SK-N-SH (cell line): ENCODE measurements at regions not wholly inside any gene's neighbourhood (a gene's known extent, or its start where the extent isn't known, plus 50 kb on each side); places are given as distances from the start of the nearest gene placed in this dataset.

Experiments
- CTCF ChIA-PET: fragments of 300-600, 350-600 bp; formaldehyde crosslinking; extraction: SDS; loops from one replicate; lab custom pipeline; 2021; lab: Yijun Ruan, JAX
- POLR2A ChIA-PET: fragments of 350-600 bp; sonication (Branson Sonifier 250); formaldehyde crosslinking; extraction: SDS; loops from one replicate; lab custom pipeline; 2020; ENCODE audit warnings: antibody characterized with exemption, inconsistent platforms; lab: Yijun Ruan, JAX
- DNase-seq: peaks from one replicate; pipeline ENCODE4 v3.0.0; 2012
- H2AFZ ChIP-seq: fragments of 200-600 bp; sonication (generic); 2 replicates; pipeline ENCODE4 v1.8.1; 2016; ENCODE audit warnings: antibody characterized with exemption, mild to moderate bottlenecking, low read depth
- H3F3A ChIP-seq: fragments of 200-600 bp; sonication (generic); replicated peaks from 2 replicates; pipeline ENCODE3; 2016; ENCODE audit warnings: antibody characterized with exemption, mild to moderate bottlenecking; ENCODE audit not compliant: insufficient read depth
- H3K27ac ChIP-seq, 2 experiments: fragments of 200-500 bp in 1 of 2; fragments of 200-600 bp in 1 of 2; sonication (Bioruptor generic) in 1 of 2; sonication (generic), shearing (Covaris generic) in 1 of 2; 2 replicates each; pipeline versions ENCODE4 v1.5.1 to v1.6.1; 2014 to 2016; ENCODE audit warnings: low read depth in 2 of 2, inconsistent platforms in 1 of 2, low read length in 1 of 2, mild to moderate bottlenecking in 1 of 2, mixed read lengths in 1 of 2
- H3K27me3 ChIP-seq: fragments of 200-600 bp; sonication (generic), shearing (Covaris generic); 2 replicates; pipeline ENCODE4 v1.6.1; 2016; ENCODE audit warnings: mixed run types; ENCODE audit not compliant: insufficient read depth
- H3K36me3 ChIP-seq, 2 experiments: fragments of 200-500 bp in 1 of 2; fragments of 200-600 bp in 1 of 2; sonication (Bioruptor generic) in 1 of 2; sonication (generic) in 1 of 2; replicated peaks in 1 of 2; 2 replicates each; pipeline versions ENCODE3 to v1.5.1; 2014 to 2016; ENCODE audit warnings: low read length in 1 of 2, mild to moderate bottlenecking in 1 of 2; ENCODE audit not compliant: insufficient read depth in 2 of 2, control insufficient read depth in 1 of 2
- H3K4me1 ChIP-seq, 2 experiments: fragments of 200-500 bp in 1 of 2; fragments of 200-600 bp in 1 of 2; sonication (Bioruptor generic) in 1 of 2; sonication (generic), shearing (Covaris generic) in 1 of 2; 2 replicates each; pipeline versions ENCODE4 v1.5.1 to v1.6.1; 2014 to 2016; ENCODE audit warnings: low read depth in 1 of 2, low read length in 1 of 2, mixed run types in 1 of 2; ENCODE audit not compliant: insufficient read depth in 2 of 2, control insufficient read depth in 1 of 2
- H3K4me2 ChIP-seq: fragments of 200-600 bp; sonication (generic), shearing (Covaris generic); 2 replicates; pipeline ENCODE4 v1.6.1; 2017; ENCODE audit warnings: mixed run types
- H3K4me3 ChIP-seq, 2 experiments: fragments of 200-500 bp in 1 of 2; fragments of 200-600 bp in 1 of 2; sonication (Bioruptor generic) in 1 of 2; sonication (generic), shearing (Covaris generic) in 1 of 2; 2 replicates each; pipeline versions ENCODE4 v1.5.1 to v1.8.1; 2014 to 2016; ENCODE audit warnings: low read depth in 2 of 2, inconsistent platforms in 1 of 2, low read length in 1 of 2, mild to moderate bottlenecking in 1 of 2, mixed read lengths in 1 of 2, moderate library complexity in 1 of 2
- H3K79me2 ChIP-seq: fragments of 200-600 bp; sonication (generic); 2 replicates; pipeline ENCODE4 v1.8.1; 2017; ENCODE audit warnings: mild to moderate bottlenecking; ENCODE audit not compliant: insufficient read depth
- H3K9ac ChIP-seq: fragments of 200-600 bp; sonication (generic); 2 replicates; pipeline ENCODE4 v1.6.1; 2017; ENCODE audit warnings: mixed run types
- H3K9me2 ChIP-seq: fragments of 200-600 bp; sonication (generic); 2 replicates; pipeline ENCODE4 v1.6.1; 2017; ENCODE audit warnings: mixed run types
- H3K9me3 ChIP-seq: fragments of 200-600 bp; sonication (generic); 2 replicates; pipeline ENCODE4 v1.6.1; 2017; ENCODE audit warnings: mixed run types, mild to moderate bottlenecking, moderate library complexity
- H4K20me1 ChIP-seq: fragments of 200-600 bp; sonication (generic); 2 replicates; pipeline ENCODE4 v1.6.1; 2017; ENCODE audit warnings: mild to moderate bottlenecking, mixed run types; ENCODE audit not compliant: insufficient read depth
- CHD2 ChIP-seq: fragments of 150-350 bp; IDR thresholded peaks from 2 replicates; pipeline ENCODE4 v1.6.1; 2018; ENCODE audit warnings: low read length; ENCODE audit not compliant: partially characterized antibody
- EP300 ChIP-seq, 2 experiments: IDR thresholded peaks; 2 replicates each; pipeline versions ENCODE4 v1.4.0 to v1.6.1; 2012; ENCODE audit warnings: borderline replicate concordance in 1 of 2, low read depth in 1 of 2, low read length in 1 of 2
- EZH2phosphoT487 ChIP-seq: fragments of 200-600 bp; sonication (generic); IDR thresholded peaks from 2 replicates; pipeline ENCODE4 v1.6.1; 2017; ENCODE audit warnings: low read depth, mixed run types, mild to moderate bottlenecking, antibody characterized with exemption, moderate library complexity, borderline replicate concordance
- FOSL2 ChIP-seq: IDR thresholded peaks from 2 replicates; pipeline ENCODE4 v1.4.0; 2012; ENCODE audit warnings: low read depth, mild to moderate bottlenecking, moderate library complexity, borderline replicate concordance
- FOXJ3 ChIP-seq: sonication (generic); formaldehyde crosslinking; IDR thresholded peaks from 2 replicates; pipeline ENCODE4 v1.5.1; 2020; ENCODE audit warnings: mild to moderate bottlenecking, missing genetic modification reagents
- GABPA ChIP-seq: IDR thresholded peaks from 2 replicates; pipeline ENCODE4 v1.4.0; 2012; ENCODE audit warnings: low read depth, mild to moderate bottlenecking
- GATA2 ChIP-seq: sonication (generic); formaldehyde crosslinking; IDR thresholded peaks from 2 replicates; pipeline ENCODE4 v1.5.0; 2020; ENCODE audit warnings: mild to moderate bottlenecking, missing genetic modification reagents
- MEF2A ChIP-seq: IDR thresholded peaks from 2 replicates; pipeline ENCODE4 v1.4.0; 2012; ENCODE audit warnings: low read depth, borderline replicate concordance
- NFIC ChIP-seq: IDR thresholded peaks from 2 replicates; pipeline ENCODE4 v1.4.0; 2012; ENCODE audit warnings: borderline replicate concordance
- NRF1 ChIP-seq: IDR thresholded peaks from 2 replicates; pipeline ENCODE4 v1.6.1; 2012; ENCODE audit warnings: low read depth, mild to moderate bottlenecking, low read length
- POLR2AphosphoS5 ChIP-seq: IDR thresholded peaks from 2 replicates; pipeline ENCODE4 v1.6.1; 2012; ENCODE audit warnings: low read depth, low read length
- RCOR1 ChIP-seq: fragments of 150-350 bp; IDR thresholded peaks from 2 replicates; pipeline ENCODE4 v1.6.1; 2017; ENCODE audit warnings: antibody characterized with exemption, low read length
- RXRA ChIP-seq: IDR thresholded peaks from 2 replicates; pipeline ENCODE4 v1.4.0; 2012; ENCODE audit warnings: low read depth, mild to moderate bottlenecking, borderline replicate concordance
- SIN3A ChIP-seq: IDR thresholded peaks from 2 replicates; pipeline ENCODE4 v1.6.1; 2012; ENCODE audit warnings: low read depth, mild to moderate bottlenecking, low read length, moderate library complexity, borderline replicate concordance
- TCF12 ChIP-seq: IDR thresholded peaks from 2 replicates; pipeline ENCODE4 v1.4.0; 2012
- TEAD4 ChIP-seq: IDR thresholded peaks from 2 replicates; pipeline ENCODE4 v1.4.0; 2012; ENCODE audit warnings: mild to moderate bottlenecking, borderline replicate concordance; ENCODE audit not compliant: insufficient read depth
- USF2 ChIP-seq: fragments of 150-350 bp; IDR thresholded peaks from 2 replicates; pipeline ENCODE4 v1.6.1; 2017; ENCODE audit warnings: antibody characterized with exemption, low read length, low read depth, borderline replicate concordance
- YY1 ChIP-seq: IDR thresholded peaks from 2 replicates; pipeline ENCODE4 v1.4.0; 2012; ENCODE audit warnings: low read depth, mild to moderate bottlenecking
- ZBTB33 ChIP-seq: IDR thresholded peaks from 2 replicates; pipeline ENCODE4 v1.4.0; 2012; ENCODE audit warnings: low read depth, borderline replicate concordance
- whole genome bisulfite sequencing: methylation state at CpG from one replicate; pipeline ENCODE4 v1.1.6; 2017; ENCODE audit warnings: low lambda C conversion rate; 5-methylcytosine and 5-hydroxymethylcytosine counted together

- no peak for TF ChIP-seq RXRA
These were observed 350.2 kb downstream of the ZNF326 start (continued) for GRCh38 chr1:90344963-90345730.

- Histone ChIP-seq H3K9me3 (no peaks in the 10 kb centered on the region), H2AFZ (no peak overlapping the region), H3K36me3 (no peaks in the 10 kb centered on the region), H3K27me3 (no peaks in the 10 kb centered on the region), H3K4me1 (no peaks in the 10 kb centered on the region; a peak in 1 of 4 replicates), H3K9ac (no peak overlapping the region), H4K20me1 (no peaks in the 10 kb centered on the region), H3K27ac (no peak overlapping the region), H3K4me3 (no peak overlapping the region), H3K4me2 (no peak overlapping the region), H3F3A (no peaks in the 10 kb centered on the region), H3K79me2 (no peaks in the 10 kb centered on the region), H3K9me2 (no peaks in the 10 kb centered on the region)
- no peak for TF ChIP-seq EP300 (IDR thresholded peaks at IDR 0.05; ENCODE audit: borderline replicate concordance in 1 of 2, low read depth in 1 of 2, low read length in 1 of 2)
- TF ChIP-seq ZBTB33: no peak
- TF ChIP-seq EZH2phosphoT487: no peak
- no peak for TF ChIP-seq POLR2AphosphoS5
- no peak for TF ChIP-seq MEF2A
- TF ChIP-seq USF2: no peak
- no peak for TF ChIP-seq TEAD4
- no peak for TF ChIP-seq TCF12
- no peak for TF ChIP-seq GABPA
- no peak for TF ChIP-seq NFIC
- TF ChIP-seq RXRA: no peak
- TF ChIP-seq NRF1: no peak
- TF ChIP-seq SIN3A: no peak
- no peak for TF ChIP-seq GATA2
- no peak for TF ChIP-seq FOXJ3
- TF ChIP-seq CHD2: no peak
- no peak for TF ChIP-seq RCOR1
- TF ChIP-seq YY1: no peak
- TF ChIP-seq FOSL2: no peak
- CTCF ChIA-PET: no interaction called here
- 44% methylated on average over 1 of the region's 1 CpG for WGBS
- POLR2A ChIA-PET: no interaction called here
- no peak for DNase-seq
These were observed 346.6 kb downstream of the ZNF326 start for GRCh38 chr1:90341516-90341915.
